ENCODE measurements at regions not wholly inside any gene's neighbourhood (a gene's known extent, or its start where the extent isn't known, plus 50 kb on each side); places are given as distances from the start of the nearest gene placed in this dataset.

- CTCF ChIA-PET, result no interaction called here
- TF ChIP-seq CTCF (IDR thresholded peaks at IDR 0.05; ENCODE audit: insufficient read depth, low read length, missing control alignments), result no peak
- H3K4me3 ChIP-seq (ENCODE audit: low read depth, low read length), result no peak overlapping the region
- no peak for DNase-seq (ENCODE audit: low read depth, low spot score)
- POLR2A ChIA-PET, result no interaction called here
These were observed 61.4 kb upstream of the PIRT start for GRCh38 chr17:10899281-10899680.

DNA sequence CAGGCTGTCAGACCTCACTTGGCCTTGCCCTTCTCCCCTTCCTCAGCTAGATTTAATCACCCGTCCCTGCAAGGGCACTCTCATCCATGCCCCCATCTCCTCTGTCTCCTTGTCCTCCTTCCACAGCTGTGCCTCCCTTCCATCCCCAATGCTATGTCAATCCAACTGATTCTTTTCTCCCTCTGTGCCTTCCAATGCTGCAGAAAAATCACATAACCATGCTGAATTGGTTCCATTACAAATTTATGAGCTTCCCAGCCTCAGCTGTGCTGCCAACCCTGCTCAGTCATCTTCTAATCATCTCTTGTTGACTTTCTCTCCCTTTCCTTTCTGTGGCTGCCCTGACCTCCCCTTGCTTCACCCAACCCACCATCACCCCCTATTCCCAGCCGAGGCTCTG is 56.3 kb upstream of the PIRT start:
- POLR2A ChIA-PET, result no interaction called here
- no peak for TF ChIP-seq CTCF (IDR thresholded peaks at IDR 0.05; ENCODE audit: insufficient read depth, low read length, missing control alignments)
- no peak overlapping the region for H3K4me3 ChIP-seq (ENCODE audit: low read depth, low read length)
- CTCF ChIA-PET, result no interaction called here
- no peak for DNase-seq (ENCODE audit: low read depth, low spot score)

DNA sequence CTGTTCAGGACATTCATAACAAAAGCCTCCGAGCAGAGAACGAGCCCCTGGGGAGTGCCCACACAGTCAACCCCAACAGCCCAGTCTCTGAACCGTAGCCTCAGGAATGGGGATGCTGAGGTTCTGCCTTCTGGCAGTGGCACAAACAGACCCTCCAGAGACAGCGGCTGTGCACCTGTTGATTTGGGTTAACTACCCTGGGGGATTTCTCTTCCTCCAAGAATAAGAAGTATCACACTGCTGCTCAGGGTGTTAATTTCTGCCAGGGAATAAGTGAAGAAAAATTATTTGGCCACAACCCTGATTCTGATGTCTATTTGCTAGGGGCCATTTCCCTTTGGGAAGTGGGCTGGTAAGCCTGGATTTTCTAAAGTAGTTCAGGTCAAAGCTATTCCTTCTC is 51.0 kb upstream of the PIRT start:
- POLR2A ChIA-PET, result no interaction called here
- no peak overlapping the region for H3K4me3 ChIP-seq (ENCODE audit: low read depth, low read length)
- no peak for DNase-seq (ENCODE audit: low read depth, low spot score)
- CTCF ChIA-PET, result no interaction called here
- TF ChIP-seq CTCF (IDR thresholded peaks at IDR 0.05; ENCODE audit: insufficient read depth, low read length, missing control alignments), result no peak
